Gastroesophageal sphincter (tissue), 4 donors: ENCODE measurements at regions not wholly inside any gene's neighbourhood (a gene's known extent, or its start where the extent isn't known, plus 50 kb on each side); places are given as distances from the start of the nearest gene placed in this dataset.

Source experiments
- ATAC-seq: fragments of 150-250 bp; one replicate; pipeline ENCODE4 v1.9.1; 2016; ENCODE audit warnings: mild to moderate bottlenecking, moderate library complexity
- H3K27ac ChIP-seq, 4 donors: fragments of 200-600 bp; sonication (generic) in 3 of 4; 1 replicate in 3 of 4; 2 replicates in 1 of 4; pipeline ENCODE4 v1.5.1; 2016 to 2019
- H3K27me3 ChIP-seq: fragments of 200-600 bp; sonication (generic); one replicate; pipeline ENCODE4 v1.5.1; 2019
- H3K36me3 ChIP-seq, 2 donors: fragments of 200-600 bp; sonication (generic); one replicate each; pipeline ENCODE4 v1.5.1; 2019; ENCODE audit warnings: control low read depth in 1 of 2
- H3K4me1 ChIP-seq, 3 donors: fragments of 200-600 bp; sonication (generic); 1 replicate in 2 of 3; 2 replicates in 1 of 3; pipeline ENCODE4 v1.5.1; 2016 to 2019; ENCODE audit warnings: control low read depth in 2 of 3
- H3K4me3 ChIP-seq, 2 donors: fragments of 200-600 bp; sonication (generic); one replicate each; pipeline ENCODE4 v1.5.1; 2019; ENCODE audit warnings: mild to moderate bottlenecking in 1 of 2, moderate library complexity in 1 of 2
- H3K9me3 ChIP-seq, 3 donors: fragments of 200-600 bp; sonication (generic); one replicate each; pipeline ENCODE4 v1.5.1; 2017 to 2019; ENCODE audit warnings: control low read depth in 2 of 3
- CTCF ChIP-seq, 4 experiments: fragments of 200-600 bp in 2 of 4; fragments of 450-650 bp in 2 of 4; sonication (generic) in 1 of 4; IDR thresholded peaks; one replicate each; pipeline ENCODE4 v1.5.1; 2017 to 2019; ENCODE audit warnings: antibody characterized with exemption in 4 of 4, mild to moderate bottlenecking in 2 of 4, moderate library complexity in 2 of 4
- EP300 ChIP-seq: sonication (generic); formaldehyde crosslinking; IDR thresholded peaks from one replicate; pipeline ENCODE4 v1.6.1; 2017; ENCODE audit warnings: antibody characterized with exemption, mild to moderate bottlenecking
- POLR2A ChIP-seq, 2 donors: fragments of 450-650 bp; IDR thresholded peaks; one replicate each; pipeline ENCODE4 v1.6.1; 2017; ENCODE audit warnings: antibody characterized with exemption in 2 of 2, mild to moderate bottlenecking in 2 of 2, moderate library complexity in 1 of 2
- POLR2AphosphoS5 ChIP-seq: sonication (generic); formaldehyde crosslinking; IDR thresholded peaks from one replicate; pipeline ENCODE4 v1.6.1; 2017; ENCODE audit warnings: antibody characterized with exemption
- WGBS, 2 donors: methylation state at CpG; one replicate each; pipeline ENCODE4 v1.1.5; 2018; ENCODE audit warnings: low coverage in 1 of 2; 5-methylcytosine and 5-hydroxymethylcytosine counted together

DNA sequence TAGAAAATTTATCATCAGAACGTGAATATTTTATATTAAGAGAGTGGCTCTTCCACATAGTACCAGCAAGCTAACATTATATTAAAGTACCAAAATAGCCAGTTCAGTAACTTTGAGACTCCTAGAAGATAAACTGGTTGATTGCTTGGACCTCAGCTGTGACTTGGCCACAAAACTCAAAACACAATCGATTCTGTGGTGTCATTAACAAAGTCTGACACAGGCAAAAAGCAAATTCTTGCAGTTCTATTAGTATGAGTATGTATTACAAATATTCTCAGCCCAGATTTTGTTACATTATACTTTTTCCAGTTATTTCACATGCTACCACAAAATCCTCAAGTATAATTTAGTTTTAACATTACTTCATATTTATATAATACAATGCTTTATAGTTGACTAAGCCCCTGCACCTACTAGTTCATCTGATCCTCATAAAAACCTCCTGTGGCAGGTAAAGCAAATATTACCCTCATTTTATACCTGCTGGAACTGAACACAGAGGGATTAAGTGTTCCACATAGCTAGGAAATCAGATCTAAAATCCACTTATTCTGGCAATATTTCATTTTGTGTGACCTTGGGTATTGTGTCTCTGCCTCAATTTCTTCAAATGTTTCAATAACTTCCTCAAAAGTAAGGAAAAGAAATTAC is 279.9 kb upstream of the MKLN1 start:
- Histone ChIP-seq H3K4me1 (peaks cover 9 to 89% (median 15%) of the 10 kb centered on the region in 3 donors), H3K27me3 (no peaks in the 10 kb centered on the region)
- WGBS, 2 donors: 59 to 81% methylated on average over 2 of the region's 2 CpGs

DNA sequence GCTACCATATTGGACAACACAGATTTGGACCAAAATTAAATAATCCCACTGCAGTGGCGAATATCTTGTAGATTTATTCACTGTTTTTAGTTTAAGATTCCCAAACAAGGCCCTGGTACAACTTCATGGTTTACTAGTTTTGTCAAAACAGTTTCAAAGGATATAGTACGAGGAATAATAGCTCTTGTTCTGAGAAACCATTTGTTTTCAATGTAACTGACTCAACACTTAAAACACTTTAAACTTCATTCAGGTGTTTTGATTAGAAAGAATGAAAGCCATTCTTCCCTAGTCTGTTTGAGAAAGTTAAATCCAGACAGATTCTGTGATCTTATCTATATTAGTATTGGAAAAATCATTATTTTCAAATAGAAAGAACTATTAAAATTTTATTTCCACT is 276.4 kb upstream of the MKLN1 start:
- TF ChIP-seq EP300 (no peak), POLR2AphosphoS5 (no peak), POLR2A (IDR thresholded peaks at IDR 0.05) (no peak), CTCF (IDR thresholded peaks at IDR 0.05) (no peak)
- WGBS, 2 donors: 92 to 100% methylated on average over 2 of the region's 2 CpGs

More for the DNA sequence above, 279.9 kb upstream of the MKLN1 start:
- ATAC-seq: no peak
- TF ChIP-seq POLR2A (IDR thresholded peaks at IDR 0.05) (no peak), CTCF (IDR thresholded peaks at IDR 0.05) (no peak)
- no peak overlapping the region for H3K4me3 ChIP-seq
- H3K27ac ChIP-seq: no peak overlapping the region
- H3K36me3 ChIP-seq: peaks cover 0 to 25% of the 10 kb centered on the region in 2 donors
- no peaks in the 10 kb centered on the region for H3K9me3 ChIP-seq

DNA sequence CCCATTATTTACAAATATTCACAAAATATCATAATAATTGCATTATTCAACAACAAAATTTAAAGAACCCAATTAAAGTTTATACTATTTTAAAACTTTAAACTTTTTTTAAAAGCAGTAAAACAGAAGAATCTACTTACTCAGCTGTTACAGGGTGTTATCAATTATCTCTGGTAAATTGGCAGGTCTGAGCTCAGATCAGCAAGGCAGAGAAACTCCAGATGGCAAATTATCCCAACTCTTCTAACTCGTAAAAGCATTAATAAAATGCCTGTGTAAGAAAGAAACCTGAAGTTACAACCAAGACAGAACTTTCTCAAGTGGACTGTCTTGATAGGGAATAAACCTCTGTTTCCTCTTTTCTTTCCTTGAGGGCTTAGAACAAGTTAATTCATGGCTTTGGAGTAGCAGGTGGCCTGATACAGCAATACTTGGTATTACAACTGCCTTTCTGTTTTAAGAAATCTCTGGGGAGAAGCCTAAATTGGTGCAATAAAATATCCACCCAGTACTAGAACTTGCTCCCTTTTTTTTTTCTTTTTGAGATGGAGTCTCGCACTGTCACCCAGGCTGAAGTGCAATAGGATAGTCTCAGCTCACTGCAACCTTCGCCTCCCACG is 275.3 kb upstream of the MKLN1 start:
- Histone ChIP-seq H3K4me1 (peaks cover 30 to 99% (median 31%) of the 10 kb centered on the region in 3 donors), H3K9me3 (no peaks in the 10 kb centered on the region), H3K27ac (no peak overlapping the region), H3K27me3 (no peaks in the 10 kb centered on the region), H3K4me3 (no peak overlapping the region), H3K36me3 (peaks cover 0 to 23% of the 10 kb centered on the region in 2 donors)
- WGBS, 2 donors: 75 to 76% methylated on average over 3 to 4 of the region's 4 CpGs
- ATAC-seq: no peak
- TF ChIP-seq CTCF (IDR thresholded peaks at IDR 0.05): no peak
- no peak for TF ChIP-seq POLR2A (IDR thresholded peaks at IDR 0.05)

More for the DNA sequence above, 276.4 kb upstream of the MKLN1 start:
- H3K36me3 ChIP-seq: peaks cover 0 to 23% of the 10 kb centered on the region in 2 donors
- no peaks in the 10 kb centered on the region for H3K9me3 ChIP-seq
- H3K27me3 ChIP-seq: no peaks in the 10 kb centered on the region
- no peak overlapping the region for H3K4me3 ChIP-seq
- H3K27ac ChIP-seq: no peak overlapping the region
- ATAC-seq: no peak
- H3K4me1 ChIP-seq: peaks cover 21 to 98% (median 26%) of the 10 kb centered on the region in 3 donors

DNA sequence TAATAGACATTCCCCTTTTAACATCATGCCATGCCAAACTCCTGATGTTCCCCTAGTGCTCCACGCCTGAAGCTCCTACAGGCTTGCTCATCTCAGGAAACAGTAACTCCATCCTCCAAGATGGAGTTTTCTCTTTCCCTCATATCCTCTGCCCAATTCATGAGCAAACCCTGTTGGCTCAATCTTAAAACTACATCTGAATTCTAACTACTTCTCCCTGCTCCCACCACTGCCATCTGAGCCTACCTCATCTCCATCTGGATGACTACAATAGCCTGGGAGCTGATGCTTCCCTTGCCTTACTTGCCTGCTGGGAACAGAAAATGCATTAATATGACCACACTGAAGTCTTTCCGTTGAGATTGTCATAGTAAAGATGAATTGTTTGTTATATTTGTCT is 271.7 kb upstream of the MKLN1 start:
- Histone ChIP-seq H3K9me3 (no peaks in the 10 kb centered on the region), H3K27ac (peak overlapping the region in 2 of 4 donors; percentile 30 to 72), H3K4me1 (peaks cover 19 to 86% (median 26%) of the 10 kb centered on the region in 3 donors), H3K4me3 (no peak overlapping the region), H3K36me3 (peaks cover 0 to 5% of the 10 kb centered on the region in 2 donors), H3K27me3 (no peaks in the 10 kb centered on the region)
- no peak for ATAC-seq
- no peak for TF ChIP-seq CTCF (IDR thresholded peaks at IDR 0.05)
- TF ChIP-seq EP300: no peak
- TF ChIP-seq POLR2A (IDR thresholded peaks at IDR 0.05): no peak
- TF ChIP-seq POLR2AphosphoS5: no peak
- 79 to 81% methylated on average over 2 of the region's 2 CpGs for WGBS, 2 donors
